Liver (tissue), 3 donors: ENCODE measurements at regions not wholly inside any gene's neighbourhood (a gene's known extent, or its start where the extent isn't known, plus 50 kb on each side); places are given as distances from the start of the nearest gene placed in this dataset.

Experiments
- CTCF ChIP-seq: fragments of 150-350 bp; IDR thresholded peaks from 2 replicates; pipeline ENCODE4 v1.5.1; 2017; ENCODE audit warnings: improper control_type of control experiment, low read depth, low read length; ENCODE audit not compliant: missing input control
- FOXA1 ChIP-seq: IDR thresholded peaks from 2 replicates; pipeline ENCODE4 v1.6.1; 2016; ENCODE audit warnings: antibody characterized with exemption
- GABPA ChIP-seq, 2 donors: IDR thresholded peaks in 1 of 2; conservative IDR thresholded peaks in 1 of 2; 2 replicates each; pipeline ENCODE4 v1.6.1; 2016; ENCODE audit warnings: antibody characterized with exemption in 2 of 2, mild to moderate bottlenecking in 1 of 2, moderate library complexity in 1 of 2
- JUND ChIP-seq, 2 donors: IDR thresholded peaks; 2 replicates each; pipeline ENCODE4 v1.6.1; 2016; ENCODE audit warnings: antibody characterized with exemption in 2 of 2
- MAX ChIP-seq: IDR thresholded peaks from 2 replicates; pipeline ENCODE4 v1.6.1; 2016; ENCODE audit warnings: antibody characterized with exemption
- RAD21 ChIP-seq, 2 donors: IDR thresholded peaks; 2 replicates each; pipeline ENCODE4 v1.6.1; 2016; ENCODE audit warnings: antibody characterized with exemption in 2 of 2, mild to moderate bottlenecking in 2 of 2
- REST ChIP-seq: IDR thresholded peaks from 2 replicates; pipeline ENCODE4 v1.6.1; 2016; ENCODE audit warnings: antibody characterized with exemption, mild to moderate bottlenecking
- RXRA ChIP-seq, 2 donors: IDR thresholded peaks; 2 replicates each; pipeline ENCODE4 v1.6.1; 2017 to 2018; ENCODE audit warnings: antibody characterized with exemption in 2 of 2, mild to moderate bottlenecking in 1 of 2
- SP1 ChIP-seq: IDR thresholded peaks from 2 replicates; pipeline ENCODE4 v1.6.1; 2018; ENCODE audit warnings: antibody characterized with exemption, mild to moderate bottlenecking
- TAF1 ChIP-seq: conservative IDR thresholded peaks from 2 replicates; pipeline ENCODE4 v1.6.1; 2016; ENCODE audit warnings: antibody characterized with exemption, mild to moderate bottlenecking
- YY1 ChIP-seq: IDR thresholded peaks from 2 replicates; pipeline ENCODE4 v1.6.1; 2016; ENCODE audit warnings: antibody characterized with exemption, mild to moderate bottlenecking
- ZBTB33 ChIP-seq: IDR thresholded peaks from 2 replicates; pipeline ENCODE4 v1.6.1; 2016; ENCODE audit warnings: antibody characterized with exemption
- donor health status: healthy.
- donor health status: healthy.

GRCh38 chr7:37550426-37550825 is 101.8 kb upstream of the ELMO1 start:
- TF ChIP-seq CTCF: no peak
- no peak for TF ChIP-seq MAX
- TF ChIP-seq YY1: no peak
- TF ChIP-seq RXRA (IDR thresholded peaks at IDR 0.05): no peak
- TF ChIP-seq JUND (IDR thresholded peaks at IDR 0.05): no peak
- no peak for TF ChIP-seq SP1
- TF ChIP-seq TAF1: no peak
- TF ChIP-seq RAD21 (IDR thresholded peaks at IDR 0.05): no peak
- no peak for TF ChIP-seq GABPA (IDR thresholded peaks at IDR 0.05 in 1 of 2, conservative IDR thresholded peaks at IDR 0.05 in 1 of 2)
- no peak for TF ChIP-seq FOXA1
- no peak for TF ChIP-seq ZBTB33
- TF ChIP-seq REST: no peak
